HG03039 (cell line): ENCODE measurements at regions not wholly inside any gene's neighbourhood (a gene's known extent, or its start where the extent isn't known, plus 50 kb on each side); places are given as distances from the start of the nearest gene placed in this dataset.
"Not testable (repeated sequence)": the region's sequence is repeated elsewhere in the genome, so short reads cannot be mapped to it uniquely, and the experiment has no call there.

Source experiments
- ATAC-seq: cut with Tn5 transposase; IDR thresholded peaks from one replicate; pipeline ENCODE4 v1.9.1; 2021; ENCODE audit warnings: mild to moderate bottlenecking, moderate library complexity; ENCODE audit not compliant: unreplicated experiment

- no peak for ATAC-seq
Observed at GRCh38 chr12:13367973-13368372, 171.4 kb downstream of the EMP1 start.

GRCh38 chr12:13365748-13366366, 169.3 kb downstream of the EMP1 start:
- ATAC-seq: no peak

- no peak for ATAC-seq
Observed at GRCh38 chr12:13362260-13362841, 165.8 kb downstream of the EMP1 start.

GRCh38 chr12:13359636-13360035, 163.1 kb downstream of the EMP1 start:
- no peak for ATAC-seq

GRCh38 chr12:13358391-13358905, 161.9 kb downstream of the EMP1 start:
- no peak for ATAC-seq

GRCh38 chr12:13350946-13351345, 154.4 kb downstream of the EMP1 start:
- no peak for ATAC-seq

GRCh38 chr12:13350381-13350780, 153.9 kb downstream of the EMP1 start:
- no peak for ATAC-seq

GRCh38 chr12:13348464-13348863, 151.9 kb downstream of the EMP1 start:
- no peak for ATAC-seq

- no peak for ATAC-seq
Observed at GRCh38 chr12:13347241-13348043, 150.9 kb downstream of the EMP1 start.

- no peak for ATAC-seq
Observed at GRCh38 chr12:13345722-13346121, 149.2 kb downstream of the EMP1 start.

- no peak for ATAC-seq
Observed at GRCh38 chr12:13343375-13343774, 146.8 kb downstream of the EMP1 start.

GRCh38 chr12:13342971-13343370, 146.4 kb downstream of the EMP1 start:
- no peak for ATAC-seq

- no peak for ATAC-seq
Observed at GRCh38 chr12:13340149-13340548, 143.6 kb downstream of the EMP1 start.

- no peak for ATAC-seq
Observed at GRCh38 chr12:13339538-13339937, 143.0 kb downstream of the EMP1 start.

- ATAC-seq: no peak
Observed at GRCh38 chr12:13339091-13339490, 142.6 kb downstream of the EMP1 start.

- no peak for ATAC-seq
Observed at GRCh38 chr12:13337791-13338190, 141.3 kb downstream of the EMP1 start.

GRCh38 chr12:13336216-13336615, 139.7 kb downstream of the EMP1 start:
- ATAC-seq: no peak

- no peak for ATAC-seq
Observed at GRCh38 chr12:13328535-13328934, 132.0 kb downstream of the EMP1 start.

- no peak for ATAC-seq
Observed at GRCh38 chr12:13326076-13326475, 129.6 kb downstream of the EMP1 start.

- ATAC-seq: not testable (repeated sequence)
Observed at GRCh38 chr12:13325037-13325436, 128.5 kb downstream of the EMP1 start.

- no peak for ATAC-seq
Observed at GRCh38 chr12:13318231-13319015, 121.9 kb downstream of the EMP1 start.
